ENCODE measurements at regions not wholly inside any gene's neighbourhood (a gene's known extent, or its start where the extent isn't known, plus 50 kb on each side); places are given as distances from the start of the nearest gene placed in this dataset.

GRCh38 chr5:158140120-158140731 is 281.3 kb upstream of the CLINT1 start:
- no peak overlapping the region for H3K4me3 ChIP-seq (ENCODE audit: low read depth, low read length)
- peak; percentile 26 for DNase-seq (ENCODE audit: low read depth)
- TF ChIP-seq, protein P1, sequence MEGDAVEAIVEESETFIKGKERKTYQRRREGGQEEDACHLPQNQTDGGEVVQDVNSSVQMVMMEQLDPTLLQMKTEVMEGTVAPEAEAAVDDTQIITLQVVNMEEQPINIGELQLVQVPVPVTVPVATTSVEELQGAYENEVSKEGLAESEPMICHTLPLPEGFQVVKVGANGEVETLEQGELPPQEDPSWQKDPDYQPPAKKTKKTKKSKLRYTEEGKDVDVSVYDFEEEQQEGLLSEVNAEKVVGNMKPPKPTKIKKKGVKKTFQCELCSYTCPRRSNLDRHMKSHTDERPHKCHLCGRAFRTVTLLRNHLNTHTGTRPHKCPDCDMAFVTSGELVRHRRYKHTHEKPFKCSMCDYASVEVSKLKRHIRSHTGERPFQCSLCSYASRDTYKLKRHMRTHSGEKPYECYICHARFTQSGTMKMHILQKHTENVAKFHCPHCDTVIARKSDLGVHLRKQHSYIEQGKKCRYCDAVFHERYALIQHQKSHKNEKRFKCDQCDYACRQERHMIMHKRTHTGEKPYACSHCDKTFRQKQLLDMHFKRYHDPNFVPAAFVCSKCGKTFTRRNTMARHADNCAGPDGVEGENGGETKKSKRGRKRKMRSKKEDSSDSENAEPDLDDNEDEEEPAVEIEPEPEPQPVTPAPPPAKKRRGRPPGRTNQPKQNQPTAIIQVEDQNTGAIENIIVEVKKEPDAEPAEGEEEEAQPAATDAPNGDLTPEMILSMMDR (IDR thresholded peaks at IDR 0.05; ENCODE audit: insufficient read depth, low read depth, low read length) = no peak

DNA sequence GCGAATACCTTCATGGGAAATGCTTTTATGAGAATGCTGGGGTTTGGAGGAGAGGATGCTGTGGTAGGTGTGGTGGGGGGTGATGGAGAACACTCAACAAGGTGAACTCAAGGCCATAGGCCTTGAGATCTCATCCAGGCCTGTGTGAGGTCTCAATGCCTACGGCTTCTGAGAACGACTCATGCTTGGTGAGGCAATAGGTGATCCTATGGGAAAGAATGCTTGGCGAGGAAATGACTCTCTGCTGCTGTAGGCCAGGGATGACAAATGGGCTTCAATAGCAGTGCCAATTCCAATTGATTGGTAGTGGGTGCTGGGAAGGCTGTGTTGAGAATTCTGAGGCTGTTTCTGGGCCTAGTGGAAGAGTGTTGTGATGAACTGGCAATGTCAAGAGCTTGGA is 280.2 kb upstream of the CLINT1 start:
- TF ChIP-seq, protein P1 (IDR thresholded peaks at IDR 0.05; ENCODE audit: insufficient read depth, low read depth, low read length) = no peak
- peak; percentile 5 for DNase-seq (ENCODE audit: low read depth)
- no peak overlapping the region for H3K4me3 ChIP-seq (ENCODE audit: low read depth, low read length)

DNA sequence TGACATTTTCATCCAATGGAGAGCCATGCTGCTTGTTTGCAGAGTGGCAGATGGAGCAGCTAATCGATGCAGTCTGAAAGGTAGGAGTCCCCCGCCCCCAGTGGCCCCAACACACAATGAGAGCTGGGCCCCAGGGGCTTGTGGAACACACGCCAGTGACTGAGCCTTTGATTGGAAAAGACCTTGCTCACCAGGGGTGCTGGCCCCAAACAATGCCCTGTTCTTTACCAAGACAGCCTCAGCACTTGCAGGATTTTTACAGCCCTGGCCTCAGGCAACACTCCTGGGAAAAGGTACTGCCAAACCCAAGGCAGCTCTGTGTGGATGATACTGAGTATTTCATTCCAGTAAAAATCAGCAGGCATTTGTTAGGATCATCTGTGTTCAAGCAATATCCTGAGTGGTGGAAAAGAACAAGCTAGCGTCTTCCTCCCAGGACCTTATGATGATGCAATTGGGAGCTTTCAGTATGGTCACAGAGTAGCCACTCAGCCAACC is 276.8 kb upstream of the CLINT1 start:
- no peak overlapping the region for H3K4me3 ChIP-seq (ENCODE audit: low read depth, low read length)
- no peak for DNase-seq (ENCODE audit: low read depth)
- TF ChIP-seq, protein P1 (IDR thresholded peaks at IDR 0.05; ENCODE audit: insufficient read depth, low read depth, low read length) = no peak

DNA sequence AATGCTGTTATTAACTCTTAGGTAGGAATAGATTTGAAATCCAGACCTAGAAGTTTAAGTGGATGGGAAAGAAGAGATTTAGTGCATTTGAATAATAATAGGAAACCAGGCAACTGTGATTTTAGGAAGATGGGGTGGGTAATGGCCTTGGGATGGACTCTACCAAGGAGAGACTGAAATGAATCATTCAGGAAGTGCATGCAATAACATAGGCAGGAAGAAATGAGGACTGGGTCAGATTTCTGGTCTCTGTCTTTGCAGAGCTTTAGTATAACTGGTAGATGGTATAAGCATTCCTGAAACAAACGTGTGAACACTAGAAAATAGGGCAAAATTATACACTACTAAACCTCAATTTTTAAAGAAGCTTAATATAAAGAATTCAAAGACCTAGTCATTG is 274.4 kb upstream of the CLINT1 start:
- H3K4me3 ChIP-seq (ENCODE audit: low read depth, low read length) = no peak overlapping the region
- TF ChIP-seq, protein P1 (IDR thresholded peaks at IDR 0.05; ENCODE audit: insufficient read depth, low read depth, low read length) = no peak
- no peak for DNase-seq (ENCODE audit: low read depth)

DNA sequence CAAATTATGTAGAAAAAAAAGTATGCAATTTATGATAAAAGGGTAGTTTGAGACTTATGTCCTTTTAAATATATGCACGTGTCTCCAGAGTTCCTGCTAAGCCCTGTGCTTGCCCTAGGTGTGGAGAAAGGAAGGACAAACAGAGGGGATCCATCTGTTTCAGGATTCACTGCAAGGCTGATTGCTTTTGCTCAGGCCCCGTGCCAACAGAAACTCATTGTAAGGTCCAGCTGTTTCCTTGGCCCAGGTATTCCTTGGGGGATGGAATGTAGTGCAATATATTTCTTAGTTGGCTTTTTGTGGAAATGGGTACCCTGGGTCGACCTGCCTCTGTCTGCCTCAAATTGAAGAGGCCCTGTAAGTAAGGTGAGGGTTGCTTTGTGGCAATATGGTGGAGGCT is 268.6 kb upstream of the CLINT1 start:
- TF ChIP-seq, protein P1 (IDR thresholded peaks at IDR 0.05; ENCODE audit: insufficient read depth, low read depth, low read length) = no peak
- no peak overlapping the region for H3K4me3 ChIP-seq (ENCODE audit: low read depth, low read length)
- DNase-seq (ENCODE audit: low read depth) = no peak

- H3K4me3 ChIP-seq (ENCODE audit: low read depth, low read length) = no peak overlapping the region
- peak; percentile 22 for DNase-seq (ENCODE audit: low read depth)
- TF ChIP-seq, protein P1 (IDR thresholded peaks at IDR 0.05; ENCODE audit: insufficient read depth, low read depth, low read length) = no peak
Measured at GRCh38 chr5:158126442-158127405, 267.8 kb upstream of the CLINT1 start.
